GM12878 (cell line): ENCODE measurements at regions not wholly inside any gene's neighbourhood (a gene's known extent, or its start where the extent isn't known, plus 50 kb on each side); places are given as distances from the start of the nearest gene placed in this dataset.

Experiments used
- ATAC-seq: fragments of 200-7000 bp; cut with Tn5 transposase; 3 replicates; pipeline ENCODE4 v1.9.1; 2020; ENCODE audit warnings: mild to moderate bottlenecking, moderate library complexity
- BruUV-seq: library from RNA; stranded (reverse); fragments of 400-500 nt; replicated peaks from 2 replicates; lab custom pipeline; 2021; lab: Mats Ljungman, UMichigan
- CTCF ChIA-PET: fragments of 300-600 bp; sonication (Branson Sonifier 250); formaldehyde crosslinking; extraction: SDS; loops from one replicate; lab custom pipeline; 2021; ENCODE audit warnings: inconsistent platforms; lab: Yijun Ruan, JAX
- POLR2A ChIA-PET: fragments of 350-600 bp; formaldehyde crosslinking; extraction: SDS; loops from one replicate; lab custom pipeline; 2021; ENCODE audit warnings: inconsistent platforms; lab: Charles Lee
- RAD21 ChIA-PET: fragments of 300-600 bp; sonication (Branson Sonifier 250); formaldehyde crosslinking; loops from one replicate; lab custom pipeline; 2023; ENCODE audit warnings: antibody characterized with exemption; ENCODE audit not compliant: unreplicated experiment; lab: Charles Lee
- SMC1A ChIA-PET: fragments of 300-600 bp; sonication (Branson Sonifier 250); formaldehyde crosslinking; loops from one replicate; lab custom pipeline; 2023; ENCODE audit not compliant: unreplicated experiment, uncharacterized antibody; lab: Charles Lee
- DNase-seq: peaks from one replicate; pipeline ENCODE4 v3.0.0-alpha.2; 2011; ENCODE audit warnings: low read depth, low spot score
- FAIRE-seq: peaks from 3 replicates; lab custom pipeline; 2011; peaks lifted over from hg19 to GRCh38; lab: Jason Lieb, UNC
- H2AFZ ChIP-seq: 2 replicates; pipeline ENCODE4 v1.6.0; 2011; ENCODE audit warnings: low read depth, low read length, control low read depth; ENCODE audit not compliant: control insufficient read depth
- H3K27ac ChIP-seq: 2 replicates; pipeline ENCODE4 v1.5.1; 2011; ENCODE audit warnings: control low read depth; ENCODE audit not compliant: control insufficient read depth, insufficient read depth
- H3K27me3 ChIP-seq, 2 experiments: replicated peaks in 1 of 2; 2 replicates each; pipeline versions ENCODE4 v1.6.0 to v1.6.1; 2011; ENCODE audit warnings: low read length in 1 of 2; ENCODE audit not compliant: control insufficient read depth in 2 of 2, insufficient read depth in 2 of 2
- H3K36me3 ChIP-seq, 2 experiments: 2 replicates each; pipeline ENCODE4 v1.5.1; 2011; ENCODE audit warnings: low read length in 1 of 2; ENCODE audit not compliant: control insufficient read depth in 2 of 2, insufficient read depth in 2 of 2
- H3K4me1 ChIP-seq: 2 replicates; pipeline ENCODE4 v1.6.1; 2011; ENCODE audit warnings: mild to moderate bottlenecking, low read length, moderate library complexity, mixed read lengths; ENCODE audit not compliant: control insufficient read depth, insufficient read depth
- H3K4me2 ChIP-seq: 2 replicates; pipeline ENCODE4 v1.6.0; 2011; ENCODE audit warnings: control low read depth; ENCODE audit not compliant: control insufficient read depth, insufficient read depth
- H3K4me3 ChIP-seq: fragments of 200-600 bp; sonication (generic); 2 replicates; pipeline ENCODE4 v1.5.1; 2016
- H3K79me2 ChIP-seq: 2 replicates; pipeline ENCODE4 v1.6.0; 2011; ENCODE audit warnings: low read length; ENCODE audit not compliant: control insufficient read depth, insufficient read depth
- H3K9ac ChIP-seq: 2 replicates; pipeline ENCODE4 v1.8.0; 2011; ENCODE audit warnings: low read length, control low read depth, mixed read lengths; ENCODE audit not compliant: control insufficient read depth, insufficient read depth
- H3K9me3 ChIP-seq: replicated peaks from 3 replicates; pipeline ENCODE4 v1.5.1; 2011; ENCODE audit warnings: mild to moderate bottlenecking, low read length; ENCODE audit not compliant: control insufficient read depth, insufficient read depth
- H4K20me1 ChIP-seq: 2 replicates; pipeline ENCODE4 v1.6.0; 2011; ENCODE audit not compliant: control insufficient read depth, insufficient read depth
- ATF2 ChIP-seq: IDR thresholded peaks from 2 replicates; pipeline ENCODE4 v1.6.1; 2012; ENCODE audit warnings: low read length, inconsistent platforms
- BHLHE40 ChIP-seq, 2 experiments: fragments of 450-650 bp in 1 of 2; IDR thresholded peaks; 2 replicates each; pipeline ENCODE4 v1.6.1; 2011 to 2017; ENCODE audit warnings: low read depth in 2 of 2, borderline replicate concordance in 1 of 2, improper control_type of control experiment in 1 of 2, low read length in 1 of 2, mild to moderate bottlenecking in 1 of 2
- CBFB ChIP-seq: IDR thresholded peaks from 2 replicates; pipeline ENCODE4 v1.6.1; 2016; ENCODE audit warnings: antibody characterized with exemption, low read depth
- KDM1A ChIP-seq: fragments of 200-600 bp; sonication (generic); IDR thresholded peaks from 2 replicates; pipeline ENCODE4 v1.6.1; 2016; ENCODE audit warnings: borderline replicate concordance
- MTA2 ChIP-seq: fragments of 450-650 bp; IDR thresholded peaks from 2 replicates; pipeline ENCODE4 v1.6.1; 2016; ENCODE audit warnings: low read depth, mild to moderate bottlenecking, moderate library complexity
- NKRF ChIP-seq: fragments of 450-650 bp; conservative IDR thresholded peaks from 2 replicates; pipeline ENCODE4 v1.6.1; 2017; ENCODE audit warnings: mild to moderate bottlenecking, moderate library complexity
- NRF1 ChIP-seq: conservative IDR thresholded peaks from 2 replicates; pipeline ENCODE4 v1.6.1; 2011; ENCODE audit warnings: mild to moderate bottlenecking, low read depth, low read length, improper control_type of control experiment
- WGBS: methylation state at CpG from one replicate; pipeline ENCODE4 v1.1.6; 2016; ENCODE audit warnings: low lambda C conversion rate; ENCODE audit not compliant: insufficient replicate concordance, insufficient coverage; ENCODE audit errors: missing lambda C conversion rate; 5-methylcytosine and 5-hydroxymethylcytosine counted together
- in situ Hi-C: fragments of 300-500 bp; cut with MboI; formaldehyde crosslinking; loops from 9 replicates; pipeline ENCODE4 v1.14.3; 2018; ENCODE audit warnings: mixed read lengths
- intact Hi-C: fragments of 100-400 bp; cut with micrococcal nuclease; formaldehyde crosslinking; loops from one replicate; pipeline ENCODE4 v1.14.2; 2022; ENCODE audit not compliant: unreplicated experiment

GRCh38 chr6:6924708-6925107 is 183.1 kb upstream of the RREB1 start:
- in situ Hi-C loops (no loop called here), intact Hi-C loops (no loop called here)
- Histone ChIP-seq H3K4me2 (no peak overlapping the region), H3K4me1 (no peaks in the 10 kb centered on the region), H3K9me3 (no peaks in the 10 kb centered on the region; the same call in 2 of the 3 replicates), H3K79me2 (no peaks in the 10 kb centered on the region), H3K27ac (no peak overlapping the region), H3K4me3 (no peak overlapping the region), H3K36me3 (no peaks in the 10 kb centered on the region), H2AFZ (no peak overlapping the region), H4K20me1 (no peaks in the 10 kb centered on the region), H3K27me3 (no peaks in the 10 kb centered on the region), H3K9ac (no peak overlapping the region)
- FAIRE-seq (no peak), DNase-seq (no peak), ATAC-seq (no peak)
- RAD21 ChIA-PET: no interaction called here
- SMC1A ChIA-PET: no interaction called here
- WGBS: 93% methylated on average over 5 of the region's 5 CpGs
- CTCF ChIA-PET: no interaction called here
- TF ChIP-seq CBFB (no peak), BHLHE40 (IDR thresholded peaks at IDR 0.05; ENCODE audit: borderline replicate concordance in 1 of 2, low read depth in 2 of 2, low read length in 1 of 2) (no peak), NRF1 (no peak), MTA2 (no peak)
- no TSS peak for BruUV-seq
- POLR2A ChIA-PET: no interaction called here

GRCh38 chr6:6925391-6926164 is 182.2 kb upstream of the RREB1 start:
- Histone ChIP-seq H4K20me1 (no peaks in the 10 kb centered on the region), H3K36me3 (no peaks in the 10 kb centered on the region), H3K27me3 (no peaks in the 10 kb centered on the region), H2AFZ (no peak overlapping the region), H3K4me3 (no peak overlapping the region), H3K79me2 (no peaks in the 10 kb centered on the region), H3K4me2 (no peak overlapping the region), H3K9ac (no peak overlapping the region), H3K27ac (no peak overlapping the region), H3K4me1 (no peaks in the 10 kb centered on the region; the same call in 1 of the 2 replicates), H3K9me3 (no peaks in the 10 kb centered on the region; the same call in 2 of the 3 replicates)
- no peak for ATAC-seq
- ChIA-PET POLR2A (no interaction called here), RAD21 (no interaction called here), CTCF (interaction anchor here (1.5 kb wide), 1 partner anchor 24 kb away, joined by 3 read pairs; no protein-coding TSS in a partner anchor), SMC1A (interaction anchor here (0.9 to 1.0 kb wide), 2 partner anchors 10 to 161 kb away, joined by 3 read pairs; no protein-coding TSS in a partner anchor)
- TF ChIP-seq KDM1A (no peak), ATF2 (no peak), NKRF (no peak), BHLHE40 (IDR thresholded peaks at IDR 0.05; ENCODE audit: borderline replicate concordance in 1 of 2, low read depth in 2 of 2, low read length in 1 of 2) (no peak)
- FAIRE-seq: no peak
- intact Hi-C loops (no loop called here), in situ Hi-C loops (no loop called here)
- no peak for DNase-seq
- 52% methylated on average over 10 of the region's 10 CpGs for WGBS
- BruUV-seq: no TSS peak
